PC-3 (cell line): ENCODE measurements at regions not wholly inside any gene's neighbourhood (a gene's known extent, or its start where the extent isn't known, plus 50 kb on each side); places are given as distances from the start of the nearest gene placed in this dataset.

Experiments used
- EZH2 ChIP-seq: fragments of 300-600 bp; sonication (generic); IDR thresholded peaks from one replicate; pipeline ENCODE4 v1.6.1; 2017; ENCODE audit warnings: antibody characterized with exemption, mild to moderate bottlenecking, low read length; ENCODE audit not compliant: unreplicated experiment
- EZH2phosphoT487 ChIP-seq: fragments of 300-600 bp; sonication (generic); IDR thresholded peaks from 2 replicates; pipeline ENCODE4 v1.6.1; 2018; ENCODE audit warnings: mild to moderate bottlenecking, antibody characterized with exemption, low read length, borderline replicate concordance
- TF ChIP-seq, protein P1 (sequence below): fragments of 300-600 bp; sonication (generic); conservative IDR thresholded peaks from 2 replicates; pipeline ENCODE4 v1.5.1; 2017; ENCODE audit warnings: antibody characterized with exemption, low read depth, mild to moderate bottlenecking, low read length

DNA sequence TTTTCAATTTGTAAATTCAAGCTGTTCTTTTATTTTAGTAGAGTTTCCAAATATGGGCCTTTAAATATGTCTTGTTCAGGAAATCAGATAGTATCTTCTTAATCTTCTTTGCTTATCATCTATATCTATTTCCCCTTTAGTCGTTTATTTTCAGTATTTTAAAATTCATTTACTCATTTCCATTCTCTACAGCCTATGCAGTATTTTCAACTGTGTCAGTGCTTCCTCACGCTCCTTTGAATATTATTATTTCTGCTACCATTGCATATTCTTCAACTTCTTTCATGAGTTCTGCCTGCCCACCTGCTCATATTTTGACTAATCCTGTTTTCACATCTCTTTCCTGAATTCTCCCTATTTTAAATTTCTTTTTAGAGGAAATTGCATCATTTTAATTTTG lies 185.4 kb downstream of the DKK2 start:
- TF ChIP-seq, protein P1, sequence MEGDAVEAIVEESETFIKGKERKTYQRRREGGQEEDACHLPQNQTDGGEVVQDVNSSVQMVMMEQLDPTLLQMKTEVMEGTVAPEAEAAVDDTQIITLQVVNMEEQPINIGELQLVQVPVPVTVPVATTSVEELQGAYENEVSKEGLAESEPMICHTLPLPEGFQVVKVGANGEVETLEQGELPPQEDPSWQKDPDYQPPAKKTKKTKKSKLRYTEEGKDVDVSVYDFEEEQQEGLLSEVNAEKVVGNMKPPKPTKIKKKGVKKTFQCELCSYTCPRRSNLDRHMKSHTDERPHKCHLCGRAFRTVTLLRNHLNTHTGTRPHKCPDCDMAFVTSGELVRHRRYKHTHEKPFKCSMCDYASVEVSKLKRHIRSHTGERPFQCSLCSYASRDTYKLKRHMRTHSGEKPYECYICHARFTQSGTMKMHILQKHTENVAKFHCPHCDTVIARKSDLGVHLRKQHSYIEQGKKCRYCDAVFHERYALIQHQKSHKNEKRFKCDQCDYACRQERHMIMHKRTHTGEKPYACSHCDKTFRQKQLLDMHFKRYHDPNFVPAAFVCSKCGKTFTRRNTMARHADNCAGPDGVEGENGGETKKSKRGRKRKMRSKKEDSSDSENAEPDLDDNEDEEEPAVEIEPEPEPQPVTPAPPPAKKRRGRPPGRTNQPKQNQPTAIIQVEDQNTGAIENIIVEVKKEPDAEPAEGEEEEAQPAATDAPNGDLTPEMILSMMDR = no peak
- no peak for TF ChIP-seq EZH2
- no peak for TF ChIP-seq EZH2phosphoT487
